ENCODE measurements at regions not wholly inside any gene's neighbourhood (a gene's known extent, or its start where the extent isn't known, plus 50 kb on each side); places are given as distances from the start of the nearest gene placed in this dataset.

- WGBS (ENCODE audit: extremely low coverage, insufficient read length, low lambda C conversion rate) = no CpG with 5 or more reads among the region's 3 CpGs
- H3K23me2 ChIP-seq (ENCODE audit: insufficient read length, low read depth, low read length, poor library complexity, severe bottlenecking) = no peaks in the 10 kb centered on the region
- H3K4ac ChIP-seq (ENCODE audit: low read depth, low read length) = no peak overlapping the region
- no peak overlapping the region for H2BK120ac ChIP-seq (ENCODE audit: low read depth, low read length, poor library complexity, severe bottlenecking)
- no peaks in the 10 kb centered on the region for H3K4me1 Mint-ChIP-seq
- no peak overlapping the region for H2BK15ac ChIP-seq (ENCODE audit: low read depth, low read length)
- no peak overlapping the region for H2BK12ac ChIP-seq (ENCODE audit: insufficient read length, low read depth, low read length)
- no peak overlapping the region for H2AFZ ChIP-seq (ENCODE audit: low read length)
- H4K91ac ChIP-seq (ENCODE audit: insufficient read length, low read depth, low read length) = no peak overlapping the region
- H2BK20ac ChIP-seq (ENCODE audit: low read depth, low read length, poor library complexity, severe bottlenecking) = no peak overlapping the region
- H3K36me3 Mint-ChIP-seq (ENCODE audit: insufficient read depth in 1 of 3, low read depth in 3 of 3) = no peaks in the 10 kb centered on the region; a peak in 1 of 7 replicates
- TF ChIP-seq CTCF (conservative IDR thresholded peaks at IDR 0.05) = no peak
- no peak overlapping the region for H3K23ac ChIP-seq (ENCODE audit: insufficient read length, low read depth, low read length)
- no peaks in the 10 kb centered on the region for H3K4me1 ChIP-seq (ENCODE audit: insufficient read depth, low read length)
- H3K27ac Mint-ChIP-seq = no peak overlapping the region
- no peak overlapping the region for H4K5ac ChIP-seq (ENCODE audit: insufficient read length, low read depth, low read length)
- H3K27ac ChIP-seq (ENCODE audit: insufficient read length, low read depth, low read length) = no peak overlapping the region
- no peaks in the 10 kb centered on the region for H3K27me3 ChIP-seq (ENCODE audit: insufficient read depth, low read length)
- no peaks in the 10 kb centered on the region for H3K9me3 ChIP-seq (ENCODE audit: control insufficient read depth, low read depth, low read length)
- no peaks in the 10 kb centered on the region for H4K20me1 ChIP-seq (ENCODE audit: control insufficient read depth, insufficient read depth, insufficient read length)
- no peak for DNase-seq
- no peak overlapping the region for H3K4me3 Mint-ChIP-seq
- no peak overlapping the region for H3K4me2 ChIP-seq (ENCODE audit: insufficient read depth, insufficient read length, low read length)
- H3K14ac ChIP-seq (ENCODE audit: insufficient read depth, low read length) = no peak overlapping the region
- H2AK5ac ChIP-seq (ENCODE audit: insufficient read length, low read length) = no peak overlapping the region
- H3T11ph ChIP-seq (ENCODE audit: low read length) = no peak overlapping the region
- H2BK5ac ChIP-seq (ENCODE audit: insufficient read length, low read length) = no peak overlapping the region
- H4K8ac ChIP-seq (replicated peaks; ENCODE audit: insufficient read length, low read depth, low read length) = no peak overlapping the region
- no peak overlapping the region for H3K56ac ChIP-seq (ENCODE audit: insufficient read length, low read depth, low read length)
- no peak overlapping the region for H3K9ac ChIP-seq (ENCODE audit: extremely low read depth, insufficient read length, low read length)
- no peaks in the 10 kb centered on the region for H3K79me1 ChIP-seq (ENCODE audit: insufficient read depth, low read depth, low read length, poor library complexity, severe bottlenecking)
- no peaks in the 10 kb centered on the region for H3K79me2 ChIP-seq (ENCODE audit: insufficient read depth, low read length)
- H3K18ac ChIP-seq (ENCODE audit: insufficient read length, low read depth, low read length) = no peak overlapping the region
- H3K27me3 Mint-ChIP-seq (ENCODE audit: low read depth) = no peaks in the 10 kb centered on the region; the same call in 1 of the 2 replicates
- H3K9me3 Mint-ChIP-seq = peaks cover 41 to 50% of the 10 kb centered on the region in 2 experiments
Measured at GRCh38 chrX:15167826-15168225, 102.1 kb downstream of the ASB9 start.
